ENCODE measurements at regions not wholly inside any gene's neighbourhood (a gene's known extent, or its start where the extent isn't known, plus 50 kb on each side); places are given as distances from the start of the nearest gene placed in this dataset.

GRCh38 chr1:63169057-63169456 is 153.3 kb upstream of the FOXD3 start:
- Histone ChIP-seq H3K36me3 (ENCODE audit: control insufficient read depth in 2 of 2, insufficient read depth in 2 of 2, low read length in 1 of 2) (no peaks in the 10 kb centered on the region), H3K4me3 (no peak overlapping the region), H3K4me1 (ENCODE audit: control insufficient read depth, insufficient read depth, low read length) (no peaks in the 10 kb centered on the region), H3K27me3 (replicated peaks in 1 of 2; ENCODE audit: control insufficient read depth in 2 of 2, insufficient read depth in 2 of 2, low read length in 1 of 2) (no peaks in the 10 kb centered on the region), H2AFZ (ENCODE audit: control insufficient read depth, low read depth, low read length) (no peak overlapping the region), H3K9ac (ENCODE audit: control insufficient read depth, insufficient read depth, low read length) (no peak overlapping the region), H3K4me2 (ENCODE audit: control insufficient read depth, insufficient read depth) (no peak overlapping the region), H3K27ac (ENCODE audit: control insufficient read depth, insufficient read depth) (no peak overlapping the region), H3K79me2 (ENCODE audit: control insufficient read depth, insufficient read depth, low read length) (no peaks in the 10 kb centered on the region), H3K9me3 (replicated peaks; ENCODE audit: control insufficient read depth, insufficient read depth, low read length) (no peaks in the 10 kb centered on the region), H4K20me1 (ENCODE audit: control insufficient read depth, insufficient read depth) (no peaks in the 10 kb centered on the region)
- ChIA-PET SMC1A (ENCODE audit: uncharacterized antibody, unreplicated experiment) (interaction anchor here (0.6 kb wide), 1 partner anchor 330 kb away, joined by 4 read pairs; no protein-coding TSS in a partner anchor), RAD21 (ENCODE audit: unreplicated experiment) (no interaction called here), CTCF (no interaction called here), POLR2A (no interaction called here)
- 30% methylated on average over 6 of the region's 6 CpGs for WGBS (ENCODE audit: insufficient coverage, insufficient replicate concordance, low lambda C conversion rate, missing lambda C conversion rate)
- no TSS peak for BruUV-seq (replicated peaks)
- no peak for DNase-seq (ENCODE audit: low read depth, low spot score)
- in situ Hi-C loops (cut with MboI): no loop called here
- intact Hi-C loops (cut with micrococcal nuclease; ENCODE audit: unreplicated experiment): no loop called here
- ATAC-seq: no peak
- no peak for TF ChIP-seq YY1 (IDR thresholded peaks at IDR 0.05; ENCODE audit: low read depth, low read length)
- no peak for TF ChIP-seq FOXK2 (IDR thresholded peaks at IDR 0.05)
- no peak for TF ChIP-seq RELA (IDR thresholded peaks at IDR 0.05; ENCODE audit: borderline replicate concordance, partially characterized antibody)
- no peak for TF ChIP-seq SMAD5 (IDR thresholded peaks at IDR 0.05; ENCODE audit: low read depth)
- no peak for TF ChIP-seq YBX1 (IDR thresholded peaks at IDR 0.05)
- TF ChIP-seq TCF12 (IDR thresholded peaks at IDR 0.05; ENCODE audit: low read depth, low read length): no peak
- no peak for TF ChIP-seq HDAC6 (IDR thresholded peaks at IDR 0.05; ENCODE audit: unreplicated experiment)
- no peak for TF ChIP-seq BHLHE40 (IDR thresholded peaks at IDR 0.05; ENCODE audit: borderline replicate concordance in 1 of 2, low read depth in 2 of 2, low read length in 1 of 2)
- no peak for TF ChIP-seq PAX5 (IDR thresholded peaks at IDR 0.05; ENCODE audit: borderline replicate concordance, low read depth, low read length)
- TF ChIP-seq CBFB (IDR thresholded peaks at IDR 0.05; ENCODE audit: low read depth): no peak
- TF ChIP-seq, protein P1, sequence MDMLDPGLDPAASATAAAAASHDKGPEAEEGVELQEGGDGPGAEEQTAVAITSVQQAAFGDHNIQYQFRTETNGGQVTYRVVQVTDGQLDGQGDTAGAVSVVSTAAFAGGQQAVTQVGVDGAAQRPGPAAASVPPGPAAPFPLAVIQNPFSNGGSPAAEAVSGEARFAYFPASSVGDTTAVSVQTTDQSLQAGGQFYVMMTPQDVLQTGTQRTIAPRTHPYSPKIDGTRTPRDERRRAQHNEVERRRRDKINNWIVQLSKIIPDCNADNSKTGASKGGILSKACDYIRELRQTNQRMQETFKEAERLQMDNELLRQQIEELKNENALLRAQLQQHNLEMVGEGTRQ (IDR thresholded peaks at IDR 0.05; ENCODE audit: borderline replicate concordance, low read depth, low read length): no peak
- no peak for FAIRE-seq
